SKM-1 treated with dmso at 0.1 percent for 144 hours (cell line): ENCODE measurements at regions not wholly inside any gene's neighbourhood (a gene's known extent, or its start where the extent isn't known, plus 50 kb on each side); places are given as distances from the start of the nearest gene placed in this dataset.

Source experiments
- DNase-seq: peaks from one replicate; lab custom pipeline; 2025; ENCODE audit not compliant: unreplicated experiment; lab: John Stamatoyannopoulos, UW

DNA sequence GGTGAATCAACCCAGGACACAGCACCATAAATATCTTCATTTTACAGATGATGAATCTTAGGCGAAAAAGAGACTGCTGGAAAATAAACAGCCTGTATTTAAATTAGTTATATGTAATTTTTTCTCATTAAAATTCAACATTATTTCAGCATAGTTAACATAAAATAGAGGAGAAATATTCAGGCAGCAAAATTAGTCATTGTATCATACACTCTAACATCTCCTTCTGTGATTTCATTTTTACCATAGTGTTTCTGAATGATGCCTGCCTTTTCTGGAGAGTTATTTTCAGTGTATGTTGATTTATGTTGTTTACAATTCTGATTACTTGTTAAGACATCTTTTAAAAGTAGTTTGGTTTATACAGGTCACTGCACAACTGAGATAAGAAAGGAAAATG is 82.3 kb upstream of the KCNIP4 start:
- no peak for DNase-seq

DNA sequence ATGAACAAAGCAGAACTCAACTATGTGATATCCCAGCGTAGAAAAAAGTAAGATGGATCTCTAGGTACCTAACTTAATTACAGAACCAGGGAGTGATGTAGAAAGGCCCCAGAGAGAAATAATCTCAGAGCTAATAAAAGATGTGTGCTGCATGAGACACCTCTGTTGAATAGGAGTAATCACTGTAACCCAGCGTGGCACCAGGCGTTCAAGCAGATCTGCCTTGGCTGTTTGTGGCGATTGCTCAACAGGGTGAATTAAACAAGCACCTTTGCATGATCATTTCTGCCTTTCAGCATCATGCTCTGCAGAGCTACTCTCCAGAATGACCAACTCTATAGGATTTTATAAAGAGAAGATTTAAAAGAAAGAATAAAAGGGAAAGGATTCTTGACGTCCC is 81.7 kb upstream of the KCNIP4 start:
- no peak for DNase-seq

DNA sequence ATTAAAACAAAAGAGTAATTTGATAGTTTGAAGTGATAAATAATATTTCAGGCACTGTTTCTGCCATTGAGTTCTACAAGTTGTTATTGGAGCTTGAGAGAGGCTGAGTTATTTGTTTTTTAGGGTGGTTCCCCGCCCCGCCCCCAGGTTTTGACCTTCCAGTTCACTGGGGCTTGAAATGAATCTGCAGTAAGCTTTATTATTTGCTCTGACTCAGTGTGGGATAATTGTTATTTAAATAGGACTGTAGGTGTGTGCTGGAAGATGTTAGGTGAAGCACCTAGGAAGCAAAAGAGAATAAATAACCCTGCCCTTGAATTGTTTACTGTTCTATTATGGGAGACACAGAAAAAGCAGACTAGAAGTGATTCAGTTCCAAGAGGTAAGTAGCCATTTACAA is 81.2 kb upstream of the KCNIP4 start:
- DNase-seq: no peak

GRCh38 chr4:22021106-22021505 is 72.5 kb upstream of the KCNIP4 start:
- DNase-seq: no peak

DNA sequence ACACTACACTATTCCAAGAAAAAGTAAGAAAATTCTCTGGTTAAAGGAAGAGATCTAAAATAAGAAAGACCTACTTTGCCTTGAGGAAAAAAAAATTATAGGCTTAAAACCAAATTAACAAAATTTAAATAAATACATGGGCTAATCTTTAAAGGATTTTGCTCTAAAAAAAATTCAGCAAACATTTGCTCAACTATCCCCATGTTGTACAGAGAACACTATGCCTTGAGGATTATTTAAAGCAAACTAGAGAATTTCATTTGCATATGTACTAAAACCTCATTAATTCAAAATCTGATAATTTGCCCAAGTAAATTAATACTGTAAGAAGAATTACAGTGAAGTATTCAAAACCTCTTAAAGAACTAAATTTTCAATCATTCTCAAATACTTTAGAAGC is 71.6 kb upstream of the KCNIP4 start:
- no peak for DNase-seq

DNA sequence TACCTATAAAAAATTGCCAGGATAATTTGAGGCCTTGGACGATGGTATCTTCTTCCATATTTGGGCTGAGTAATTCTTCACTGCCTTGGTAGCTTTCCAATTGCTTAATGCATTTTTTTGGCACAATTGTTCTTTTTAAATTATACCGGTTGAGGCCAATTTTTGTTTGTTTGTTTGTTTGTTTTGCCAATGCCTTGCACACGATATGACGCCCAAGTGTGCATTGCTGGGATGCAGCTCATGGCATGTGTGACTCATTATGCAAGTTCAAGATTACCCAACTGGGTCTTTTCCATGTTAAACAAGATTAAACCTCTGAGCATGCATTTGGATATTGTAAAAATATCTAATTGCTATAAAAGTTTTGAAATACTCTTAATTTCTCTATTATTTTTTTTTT is 71.1 kb upstream of the KCNIP4 start:
- DNase-seq: no peak

DNA sequence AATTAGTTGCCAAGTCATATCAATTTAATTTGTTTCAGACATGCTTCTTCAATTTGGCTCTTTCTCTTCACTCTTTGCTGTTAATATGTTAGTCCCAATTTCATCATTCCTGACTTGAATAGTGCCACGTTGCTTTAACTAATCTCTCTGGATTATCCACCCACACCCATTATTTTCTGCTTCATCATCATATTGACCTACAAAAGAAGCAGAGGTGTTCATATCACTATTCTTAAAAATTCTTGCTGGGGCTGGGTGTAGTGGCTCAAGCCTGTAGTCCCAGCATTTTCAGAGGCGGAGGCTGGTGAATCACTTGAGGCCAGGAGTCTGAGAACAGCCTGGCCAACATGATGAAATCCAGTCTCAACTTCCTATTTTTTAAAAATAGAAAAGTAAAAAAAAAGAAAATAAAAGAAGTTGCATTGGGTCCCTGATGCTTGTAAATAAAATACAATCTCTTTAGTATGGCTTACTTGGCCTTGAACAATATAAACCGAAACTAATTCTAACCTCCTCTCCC is 65.7 kb upstream of the KCNIP4 start:
- peak; percentile 18 for DNase-seq

GRCh38 chr4:22003878-22004277 is 55.3 kb upstream of the KCNIP4 start:
- no peak for DNase-seq
